ENCODE measurements at regions not wholly inside any gene's neighbourhood (a gene's known extent, or its start where the extent isn't known, plus 50 kb on each side); places are given as distances from the start of the nearest gene placed in this dataset.

- TF ChIP-seq CTCF (IDR thresholded peaks at IDR 0.05) (no peak), POLR2A (IDR thresholded peaks at IDR 0.05) (no peak), POLR2AphosphoS5 (IDR thresholded peaks at IDR 0.05) (no peak)
Measured at GRCh38 chr5:143575286-143575685, 171.8 kb upstream of the NR3C1 start.

Data from sigmoid colon (tissue), 4 donors.